ENCODE measurements at regions not wholly inside any gene's neighbourhood (a gene's known extent, or its start where the extent isn't known, plus 50 kb on each side); places are given as distances from the start of the nearest gene placed in this dataset.

DNA sequence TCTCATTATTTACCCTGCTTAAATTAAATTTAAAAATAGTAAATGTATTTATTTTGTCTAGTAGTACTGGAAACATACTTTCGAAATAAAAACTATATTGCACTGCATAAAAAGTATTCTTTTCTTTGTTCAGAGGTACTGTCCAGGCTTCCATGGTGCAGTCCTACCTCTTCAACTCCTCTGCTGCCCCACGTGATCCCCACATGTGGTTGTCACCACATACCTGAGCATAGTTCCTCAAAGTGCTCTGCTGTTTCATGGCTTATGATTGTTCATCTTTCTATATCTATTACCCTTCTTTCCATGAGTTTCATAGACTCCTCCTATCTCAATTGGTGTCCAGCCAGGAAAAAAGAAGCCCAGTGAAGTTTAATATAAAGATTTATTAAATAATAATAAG is 317.5 kb upstream of the OR4E1 start:
- H3K4me1 ChIP-seq (ENCODE audit: control insufficient read depth, insufficient read depth, low read length), result no peaks in the 10 kb centered on the region
- H3K4me3 ChIP-seq (ENCODE audit: insufficient read depth, low read depth, low read length), result no peak overlapping the region
- no peak overlapping the region for H2BK20ac ChIP-seq (ENCODE audit: low read depth, low read length)
- H2AFZ ChIP-seq (replicated peaks; ENCODE audit: low read length, poor library complexity), result no peak overlapping the region
- TF ChIP-seq MAZ (IDR thresholded peaks at IDR 0.05; ENCODE audit: borderline replicate concordance, low read depth, low read length) (no peak), MXI1 (IDR thresholded peaks at IDR 0.05; ENCODE audit: borderline replicate concordance, low read depth, low read length) (no peak), RCOR1 (IDR thresholded peaks at IDR 0.05; ENCODE audit: insufficient replicate concordance, low read length) (no peak), NFE2L2 (IDR thresholded peaks at IDR 0.05; ENCODE audit: low read depth, low read length) (no peak), POLR2A (IDR thresholded peaks at IDR 0.05; ENCODE audit: low read depth, low read length) (no peak), SMC3 (IDR thresholded peaks at IDR 0.05; ENCODE audit: low read depth, low read length) (no peak)
- TF ChIP-seq, protein P1, sequence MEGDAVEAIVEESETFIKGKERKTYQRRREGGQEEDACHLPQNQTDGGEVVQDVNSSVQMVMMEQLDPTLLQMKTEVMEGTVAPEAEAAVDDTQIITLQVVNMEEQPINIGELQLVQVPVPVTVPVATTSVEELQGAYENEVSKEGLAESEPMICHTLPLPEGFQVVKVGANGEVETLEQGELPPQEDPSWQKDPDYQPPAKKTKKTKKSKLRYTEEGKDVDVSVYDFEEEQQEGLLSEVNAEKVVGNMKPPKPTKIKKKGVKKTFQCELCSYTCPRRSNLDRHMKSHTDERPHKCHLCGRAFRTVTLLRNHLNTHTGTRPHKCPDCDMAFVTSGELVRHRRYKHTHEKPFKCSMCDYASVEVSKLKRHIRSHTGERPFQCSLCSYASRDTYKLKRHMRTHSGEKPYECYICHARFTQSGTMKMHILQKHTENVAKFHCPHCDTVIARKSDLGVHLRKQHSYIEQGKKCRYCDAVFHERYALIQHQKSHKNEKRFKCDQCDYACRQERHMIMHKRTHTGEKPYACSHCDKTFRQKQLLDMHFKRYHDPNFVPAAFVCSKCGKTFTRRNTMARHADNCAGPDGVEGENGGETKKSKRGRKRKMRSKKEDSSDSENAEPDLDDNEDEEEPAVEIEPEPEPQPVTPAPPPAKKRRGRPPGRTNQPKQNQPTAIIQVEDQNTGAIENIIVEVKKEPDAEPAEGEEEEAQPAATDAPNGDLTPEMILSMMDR (conservative IDR thresholded peaks at IDR 0.05; ENCODE audit: low read depth, low read length), result no peak
- TF ChIP-seq, protein P2, sequence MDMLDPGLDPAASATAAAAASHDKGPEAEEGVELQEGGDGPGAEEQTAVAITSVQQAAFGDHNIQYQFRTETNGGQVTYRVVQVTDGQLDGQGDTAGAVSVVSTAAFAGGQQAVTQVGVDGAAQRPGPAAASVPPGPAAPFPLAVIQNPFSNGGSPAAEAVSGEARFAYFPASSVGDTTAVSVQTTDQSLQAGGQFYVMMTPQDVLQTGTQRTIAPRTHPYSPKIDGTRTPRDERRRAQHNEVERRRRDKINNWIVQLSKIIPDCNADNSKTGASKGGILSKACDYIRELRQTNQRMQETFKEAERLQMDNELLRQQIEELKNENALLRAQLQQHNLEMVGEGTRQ (IDR thresholded peaks at IDR 0.05; ENCODE audit: low read depth, low read length), result no peak
- H4K20me1 ChIP-seq (ENCODE audit: insufficient read depth, low read length), result no peaks in the 10 kb centered on the region
- ChIA-PET CTCF (interaction anchor here (0.8 to 2.6 kb wide), 5 partner anchors 8 to 13 kb away, joined by 3 to 11 read pairs (median 8); no protein-coding TSS in a partner anchor), POLR2A (ENCODE audit: unreplicated experiment) (no interaction called here)
- no peak overlapping the region for H2BK120ac ChIP-seq (ENCODE audit: low read depth, low read length)
- no TSS peak for BruUV-seq (replicated peaks)
- no peaks in the 10 kb centered on the region for H3K36me3 ChIP-seq (ENCODE audit: control insufficient read depth, insufficient read depth, low read length)
- DNase-seq, result no peak
- H3K27ac ChIP-seq (ENCODE audit: insufficient read depth, low read length), result no peak overlapping the region
- no peak overlapping the region for H3K14ac ChIP-seq (replicated peaks; ENCODE audit: low read depth, low read length)
- no peak overlapping the region for H3K4ac ChIP-seq (ENCODE audit: low read depth, low read length)
- no peak for ATAC-seq (ENCODE audit: low read depth)
- 0% methylated on average over 1 of the region's 2 CpGs; no CpG with 5 or more reads in 1 of the 2 experiments for WGBS, 2 experiments (ENCODE audit: extremely low coverage in 2 of 2, insufficient read length in 1 of 2)
- H2AK9ac ChIP-seq (replicated peaks; ENCODE audit: low read depth, low read length, poor library complexity), result no peak overlapping the region
- no peaks in the 10 kb centered on the region for H3K79me1 ChIP-seq (ENCODE audit: low read depth in 1 of 2, low read length in 2 of 2)
- no peak overlapping the region for H3K56ac ChIP-seq (ENCODE audit: extremely low read depth, insufficient read depth, low read length)
- no peak overlapping the region for H3K9ac ChIP-seq (ENCODE audit: low read depth, low read length)
- H3K18ac ChIP-seq (ENCODE audit: low read depth, low read length), result no peak overlapping the region
- H3K27me3 ChIP-seq (ENCODE audit: control insufficient read depth, insufficient read depth, low read length), result no peaks in the 10 kb centered on the region
- dilution Hi-C loops (cut with HindIII; ENCODE audit: low sequenced_read_pairs, unreplicated experiment), result no loop called here
- no peaks in the 10 kb centered on the region for H3K9me1 ChIP-seq (ENCODE audit: insufficient read depth, low read length)
- H2BK5ac ChIP-seq (ENCODE audit: low read depth, low read length, poor library complexity, severe bottlenecking), result no peak overlapping the region
- no peak overlapping the region for H4K8ac ChIP-seq (ENCODE audit: low read depth in 2 of 2, low read length in 2 of 2)
- H3K23ac ChIP-seq (ENCODE audit: low read depth, low read length), result no peak overlapping the region
- H2AK5ac ChIP-seq (ENCODE audit: low read depth, low read length), result no peak overlapping the region
- H2BK15ac ChIP-seq (ENCODE audit: low read depth, low read length), result no peak overlapping the region
- H4K91ac ChIP-seq (ENCODE audit: insufficient read depth, low read depth, low read length), result no peak overlapping the region
- intact Hi-C loops (cut with micrococcal nuclease), result no loop called here
- no peak overlapping the region for H3K4me2 ChIP-seq (ENCODE audit: low read depth, low read length)
- H3K9me3 ChIP-seq (ENCODE audit: control insufficient read depth, insufficient read depth, low read length), result no peaks in the 10 kb centered on the region
- in situ Hi-C loops (cut with MboI; ENCODE audit: low sequenced_read_pairs), result no loop called here
- H4K5ac ChIP-seq (ENCODE audit: low read depth, low read length), result no peak overlapping the region

Data from IMR-90 (cell line).